ENCODE measurements at regions not wholly inside any gene's neighbourhood (a gene's known extent, or its start where the extent isn't known, plus 50 kb on each side); places are given as distances from the start of the nearest gene placed in this dataset.

DNA sequence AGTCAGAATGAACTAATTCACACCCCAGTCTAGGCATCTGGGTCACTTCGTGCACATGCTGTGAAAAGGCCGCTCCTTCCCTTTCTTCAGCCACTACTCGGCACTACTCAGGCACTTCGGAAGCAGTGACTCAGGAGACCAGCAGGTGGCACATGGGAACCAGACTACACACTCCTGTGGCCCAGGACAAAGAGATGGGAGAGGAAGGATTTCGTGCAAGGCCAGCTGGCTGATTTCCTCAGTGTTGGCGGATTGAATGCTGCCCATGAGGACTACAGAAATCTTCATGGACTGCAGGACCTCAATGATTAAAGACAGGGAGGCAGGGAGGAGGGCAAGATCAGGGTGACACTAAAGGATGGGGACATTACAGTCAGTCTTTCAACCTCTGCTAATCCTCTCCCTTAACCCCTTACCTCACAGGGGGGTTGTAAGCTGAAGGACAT, 117.8 kb upstream of the SPACA1 start (continued):
- TF ChIP-seq, protein P1, sequence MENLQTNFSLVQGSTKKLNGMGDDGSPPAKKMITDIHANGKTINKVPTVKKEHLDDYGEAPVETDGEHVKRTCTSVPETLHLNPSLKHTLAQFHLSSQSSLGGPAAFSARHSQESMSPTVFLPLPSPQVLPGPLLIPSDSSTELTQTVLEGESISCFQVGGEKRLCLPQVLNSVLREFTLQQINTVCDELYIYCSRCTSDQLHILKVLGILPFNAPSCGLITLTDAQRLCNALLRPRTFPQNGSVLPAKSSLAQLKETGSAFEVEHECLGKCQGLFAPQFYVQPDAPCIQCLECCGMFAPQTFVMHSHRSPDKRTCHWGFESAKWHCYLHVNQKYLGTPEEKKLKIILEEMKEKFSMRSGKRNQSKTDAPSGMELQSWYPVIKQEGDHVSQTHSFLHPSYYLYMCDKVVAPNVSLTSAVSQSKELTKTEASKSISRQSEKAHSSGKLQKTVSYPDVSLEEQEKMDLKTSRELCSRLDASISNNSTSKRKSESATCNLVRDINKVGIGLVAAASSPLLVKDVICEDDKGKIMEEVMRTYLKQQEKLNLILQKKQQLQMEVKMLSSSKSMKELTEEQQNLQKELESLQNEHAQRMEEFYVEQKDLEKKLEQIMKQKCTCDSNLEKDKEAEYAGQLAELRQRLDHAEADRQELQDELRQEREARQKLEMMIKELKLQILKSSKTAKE (CRISPR knock-in tag; IDR thresholded peaks at IDR 0.05; ENCODE audit: borderline replicate concordance) = no peak
- TF ChIP-seq, protein P2, sequence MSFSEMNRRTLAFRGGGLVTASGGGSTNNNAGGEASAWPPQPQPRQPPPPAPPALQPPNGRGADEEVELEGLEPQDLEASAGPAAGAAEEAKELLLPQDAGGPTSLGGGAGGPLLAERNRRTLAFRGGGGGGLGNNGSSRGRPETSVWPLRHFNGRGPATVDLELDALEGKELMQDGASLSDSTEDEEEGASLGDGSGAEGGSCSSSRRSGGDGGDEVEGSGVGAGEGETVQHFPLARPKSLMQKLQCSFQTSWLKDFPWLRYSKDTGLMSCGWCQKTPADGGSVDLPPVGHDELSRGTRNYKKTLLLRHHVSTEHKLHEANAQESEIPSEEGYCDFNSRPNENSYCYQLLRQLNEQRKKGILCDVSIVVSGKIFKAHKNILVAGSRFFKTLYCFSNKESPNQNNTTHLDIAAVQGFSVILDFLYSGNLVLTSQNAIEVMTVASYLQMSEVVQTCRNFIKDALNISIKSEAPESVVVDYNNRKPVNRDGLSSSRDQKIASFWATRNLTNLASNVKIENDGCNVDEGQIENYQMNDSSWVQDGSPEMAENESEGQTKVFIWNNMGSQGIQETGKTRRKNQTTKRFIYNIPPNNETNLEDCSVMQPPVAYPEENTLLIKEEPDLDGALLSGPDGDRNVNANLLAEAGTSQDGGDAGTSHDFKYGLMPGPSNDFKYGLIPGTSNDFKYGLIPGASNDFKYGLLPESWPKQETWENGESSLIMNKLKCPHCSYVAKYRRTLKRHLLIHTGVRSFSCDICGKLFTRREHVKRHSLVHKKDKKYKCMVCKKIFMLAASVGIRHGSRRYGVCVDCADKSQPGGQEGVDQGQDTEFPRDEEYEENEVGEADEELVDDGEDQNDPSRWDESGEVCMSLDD (CRISPR knock-in tag; IDR thresholded peaks at IDR 0.05; ENCODE audit: borderline replicate concordance) = no peak
- TF ChIP-seq MEF2D (CRISPR knock-in tag; IDR thresholded peaks at IDR 0.05) (no peak), ZNF83 (CRISPR knock-in tag; IDR thresholded peaks at IDR 0.05; ENCODE audit: borderline replicate concordance) (no peak), SMAD1 (CRISPR knock-in tag; IDR thresholded peaks at IDR 0.05; ENCODE audit: borderline replicate concordance, low read depth) (no peak)
- TF ChIP-seq, protein P3, sequence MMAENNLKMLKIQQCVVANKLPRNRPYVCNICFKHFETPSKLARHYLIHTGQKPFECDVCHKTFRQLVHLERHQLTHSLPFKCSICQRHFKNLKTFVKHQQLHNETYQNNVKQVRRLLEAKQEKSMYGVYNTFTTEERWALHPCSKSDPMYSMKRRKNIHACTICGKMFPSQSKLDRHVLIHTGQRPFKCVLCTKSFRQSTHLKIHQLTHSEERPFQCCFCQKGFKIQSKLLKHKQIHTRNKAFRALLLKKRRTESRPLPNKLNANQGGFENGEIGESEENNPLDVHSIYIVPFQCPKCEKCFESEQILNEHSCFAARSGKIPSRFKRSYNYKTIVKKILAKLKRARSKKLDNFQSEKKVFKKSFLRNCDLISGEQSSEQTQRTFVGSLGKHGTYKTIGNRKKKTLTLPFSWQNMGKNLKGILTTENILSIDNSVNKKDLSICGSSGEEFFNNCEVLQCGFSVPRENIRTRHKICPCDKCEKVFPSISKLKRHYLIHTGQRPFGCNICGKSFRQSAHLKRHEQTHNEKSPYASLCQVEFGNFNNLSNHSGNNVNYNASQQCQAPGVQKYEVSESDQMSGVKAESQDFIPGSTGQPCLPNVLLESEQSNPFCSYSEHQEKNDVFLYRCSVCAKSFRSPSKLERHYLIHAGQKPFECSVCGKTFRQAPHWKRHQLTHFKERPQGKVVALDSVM (CRISPR knock-in tag; IDR thresholded peaks at IDR 0.05) = no peak
- TF ChIP-seq, protein P4, sequence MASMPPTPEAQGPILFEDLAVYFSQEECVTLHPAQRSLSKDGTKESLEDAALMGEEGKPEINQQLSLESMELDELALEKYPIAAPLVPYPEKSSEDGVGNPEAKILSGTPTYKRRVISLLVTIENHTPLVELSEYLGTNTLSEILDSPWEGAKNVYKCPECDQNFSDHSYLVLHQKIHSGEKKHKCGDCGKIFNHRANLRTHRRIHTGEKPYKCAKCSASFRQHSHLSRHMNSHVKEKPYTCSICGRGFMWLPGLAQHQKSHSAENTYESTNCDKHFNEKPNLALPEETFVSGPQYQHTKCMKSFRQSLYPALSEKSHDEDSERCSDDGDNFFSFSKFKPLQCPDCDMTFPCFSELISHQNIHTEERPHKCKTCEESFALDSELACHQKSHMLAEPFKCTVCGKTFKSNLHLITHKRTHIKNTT (CRISPR knock-in tag; IDR thresholded peaks at IDR 0.05) = no peak
- TF ChIP-seq, protein P5, sequence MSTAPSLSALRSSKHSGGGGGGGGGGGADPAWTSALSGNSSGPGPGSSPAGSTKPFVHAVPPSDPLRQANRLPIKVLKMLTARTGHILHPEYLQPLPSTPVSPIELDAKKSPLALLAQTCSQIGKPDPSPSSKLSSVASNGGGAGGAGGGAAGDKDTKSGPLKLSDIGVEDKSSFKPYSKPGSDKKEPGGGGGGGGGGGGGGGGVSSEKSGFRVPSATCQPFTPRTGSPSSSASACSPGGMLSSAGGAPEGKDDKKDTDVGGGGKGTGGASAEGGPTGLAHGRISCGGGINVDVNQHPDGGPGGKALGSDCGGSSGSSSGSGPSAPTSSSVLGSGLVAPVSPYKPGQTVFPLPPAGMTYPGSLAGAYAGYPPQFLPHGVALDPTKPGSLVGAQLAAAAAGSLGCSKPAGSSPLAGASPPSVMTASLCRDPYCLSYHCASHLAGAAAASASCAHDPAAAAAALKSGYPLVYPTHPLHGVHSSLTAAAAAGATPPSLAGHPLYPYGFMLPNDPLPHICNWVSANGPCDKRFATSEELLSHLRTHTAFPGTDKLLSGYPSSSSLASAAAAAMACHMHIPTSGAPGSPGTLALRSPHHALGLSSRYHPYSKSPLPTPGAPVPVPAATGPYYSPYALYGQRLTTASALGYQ (CRISPR knock-in tag; IDR thresholded peaks at IDR 0.05) = no peak
- TF ChIP-seq, protein P6, sequence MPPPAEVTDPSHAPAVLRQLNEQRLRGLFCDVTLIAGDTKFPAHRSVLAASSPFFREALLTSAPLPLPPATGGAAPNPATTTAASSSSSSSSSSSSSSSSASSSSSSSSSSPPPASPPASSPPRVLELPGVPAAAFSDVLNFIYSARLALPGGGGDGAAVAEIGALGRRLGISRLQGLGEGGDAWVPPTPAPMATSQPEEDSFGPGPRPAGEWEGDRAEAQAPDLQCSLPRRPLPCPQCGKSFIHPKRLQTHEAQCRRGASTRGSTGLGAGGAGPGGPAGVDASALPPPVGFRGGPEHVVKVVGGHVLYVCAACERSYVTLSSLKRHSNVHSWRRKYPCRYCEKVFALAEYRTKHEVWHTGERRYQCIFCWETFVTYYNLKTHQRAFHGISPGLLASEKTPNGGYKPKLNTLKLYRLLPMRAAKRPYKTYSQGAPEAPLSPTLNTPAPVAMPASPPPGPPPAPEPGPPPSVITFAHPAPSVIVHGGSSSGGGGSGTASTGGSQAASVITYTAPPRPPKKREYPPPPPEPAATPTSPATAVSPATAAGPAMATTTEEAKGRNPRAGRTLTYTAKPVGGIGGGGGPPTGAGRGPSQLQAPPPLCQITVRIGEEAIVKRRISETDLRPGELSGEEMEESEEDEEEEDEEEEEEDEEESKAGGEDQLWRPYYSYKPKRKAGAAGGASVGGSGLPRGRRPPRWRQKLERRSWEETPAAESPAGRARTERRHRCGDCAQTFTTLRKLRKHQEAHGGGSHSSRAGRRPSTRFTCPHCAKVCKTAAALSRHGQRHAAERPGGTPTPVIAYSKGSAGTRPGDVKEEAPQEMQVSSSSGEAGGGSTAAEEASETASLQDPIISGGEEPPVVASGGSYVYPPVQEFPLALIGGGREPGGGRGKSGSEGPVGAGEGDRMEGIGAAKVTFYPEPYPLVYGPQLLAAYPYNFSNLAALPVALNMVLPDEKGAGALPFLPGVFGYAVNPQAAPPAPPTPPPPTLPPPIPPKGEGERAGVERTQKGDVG (CRISPR knock-in tag; IDR thresholded peaks at IDR 0.05; ENCODE audit: borderline replicate concordance) = no peak
- TF ChIP-seq, protein P7, sequence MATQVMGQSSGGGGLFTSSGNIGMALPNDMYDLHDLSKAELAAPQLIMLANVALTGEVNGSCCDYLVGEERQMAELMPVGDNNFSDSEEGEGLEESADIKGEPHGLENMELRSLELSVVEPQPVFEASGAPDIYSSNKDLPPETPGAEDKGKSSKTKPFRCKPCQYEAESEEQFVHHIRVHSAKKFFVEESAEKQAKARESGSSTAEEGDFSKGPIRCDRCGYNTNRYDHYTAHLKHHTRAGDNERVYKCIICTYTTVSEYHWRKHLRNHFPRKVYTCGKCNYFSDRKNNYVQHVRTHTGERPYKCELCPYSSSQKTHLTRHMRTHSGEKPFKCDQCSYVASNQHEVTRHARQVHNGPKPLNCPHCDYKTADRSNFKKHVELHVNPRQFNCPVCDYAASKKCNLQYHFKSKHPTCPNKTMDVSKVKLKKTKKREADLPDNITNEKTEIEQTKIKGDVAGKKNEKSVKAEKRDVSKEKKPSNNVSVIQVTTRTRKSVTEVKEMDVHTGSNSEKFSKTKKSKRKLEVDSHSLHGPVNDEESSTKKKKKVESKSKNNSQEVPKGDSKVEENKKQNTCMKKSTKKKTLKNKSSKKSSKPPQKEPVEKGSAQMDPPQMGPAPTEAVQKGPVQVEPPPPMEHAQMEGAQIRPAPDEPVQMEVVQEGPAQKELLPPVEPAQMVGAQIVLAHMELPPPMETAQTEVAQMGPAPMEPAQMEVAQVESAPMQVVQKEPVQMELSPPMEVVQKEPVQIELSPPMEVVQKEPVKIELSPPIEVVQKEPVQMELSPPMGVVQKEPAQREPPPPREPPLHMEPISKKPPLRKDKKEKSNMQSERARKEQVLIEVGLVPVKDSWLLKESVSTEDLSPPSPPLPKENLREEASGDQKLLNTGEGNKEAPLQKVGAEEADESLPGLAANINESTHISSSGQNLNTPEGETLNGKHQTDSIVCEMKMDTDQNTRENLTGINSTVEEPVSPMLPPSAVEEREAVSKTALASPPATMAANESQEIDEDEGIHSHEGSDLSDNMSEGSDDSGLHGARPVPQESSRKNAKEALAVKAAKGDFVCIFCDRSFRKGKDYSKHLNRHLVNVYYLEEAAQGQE (IDR thresholded peaks at IDR 0.05; ENCODE audit: borderline replicate concordance in 1 of 2, low read depth in 1 of 2, low read length in 2 of 2) = no peak
